Loucy (cell line): ENCODE measurements at regions not wholly inside any gene's neighbourhood (a gene's known extent, or its start where the extent isn't known, plus 50 kb on each side); places are given as distances from the start of the nearest gene placed in this dataset.

Experiments used
- EZH2phosphoT487 ChIP-seq: fragments of 200-600 bp; IDR thresholded peaks from 2 replicates; pipeline ENCODE4 v1.6.1; 2018; ENCODE audit warnings: antibody characterized with exemption, mild to moderate bottlenecking, moderate library complexity, borderline replicate concordance
- TF ChIP-seq, protein P1 (sequence below): fragments of 200-600 bp; sonication (generic); conservative IDR thresholded peaks from 2 replicates; pipeline ENCODE4 v1.5.1; 2014; ENCODE audit warnings: mild to moderate bottlenecking, antibody characterized with exemption, low read length

DNA sequence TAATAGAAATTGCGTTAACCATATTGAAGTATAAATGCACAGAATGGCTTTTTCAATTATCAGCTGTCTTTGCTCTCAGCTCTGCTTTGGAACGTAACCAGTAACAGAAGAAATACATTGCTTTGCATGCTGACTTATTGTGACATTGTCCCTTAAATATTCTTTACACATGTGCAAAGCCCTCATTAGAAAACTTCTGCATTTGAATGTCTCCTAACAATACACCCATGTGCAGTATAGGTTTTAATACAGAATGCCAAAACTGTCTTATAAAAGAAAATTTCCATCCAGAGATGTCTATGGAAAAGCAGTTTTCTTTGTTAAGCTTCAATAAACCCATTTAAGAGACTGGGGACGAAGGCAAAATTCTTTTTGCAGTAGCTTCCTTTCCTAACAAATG lies 560.3 kb upstream of the CHORDC1 start:
- TF ChIP-seq, protein P1, sequence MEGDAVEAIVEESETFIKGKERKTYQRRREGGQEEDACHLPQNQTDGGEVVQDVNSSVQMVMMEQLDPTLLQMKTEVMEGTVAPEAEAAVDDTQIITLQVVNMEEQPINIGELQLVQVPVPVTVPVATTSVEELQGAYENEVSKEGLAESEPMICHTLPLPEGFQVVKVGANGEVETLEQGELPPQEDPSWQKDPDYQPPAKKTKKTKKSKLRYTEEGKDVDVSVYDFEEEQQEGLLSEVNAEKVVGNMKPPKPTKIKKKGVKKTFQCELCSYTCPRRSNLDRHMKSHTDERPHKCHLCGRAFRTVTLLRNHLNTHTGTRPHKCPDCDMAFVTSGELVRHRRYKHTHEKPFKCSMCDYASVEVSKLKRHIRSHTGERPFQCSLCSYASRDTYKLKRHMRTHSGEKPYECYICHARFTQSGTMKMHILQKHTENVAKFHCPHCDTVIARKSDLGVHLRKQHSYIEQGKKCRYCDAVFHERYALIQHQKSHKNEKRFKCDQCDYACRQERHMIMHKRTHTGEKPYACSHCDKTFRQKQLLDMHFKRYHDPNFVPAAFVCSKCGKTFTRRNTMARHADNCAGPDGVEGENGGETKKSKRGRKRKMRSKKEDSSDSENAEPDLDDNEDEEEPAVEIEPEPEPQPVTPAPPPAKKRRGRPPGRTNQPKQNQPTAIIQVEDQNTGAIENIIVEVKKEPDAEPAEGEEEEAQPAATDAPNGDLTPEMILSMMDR, result no peak
- no peak for TF ChIP-seq EZH2phosphoT487
